CD4-positive, alpha-beta T cell treated with Interleukin-2 at 100 ng/mL for 4 hours (primary cell): ENCODE measurements at regions not wholly inside any gene's neighbourhood (a gene's known extent, or its start where the extent isn't known, plus 50 kb on each side); places are given as distances from the start of the nearest gene placed in this dataset.
A peak's percentile ranks its signal among the peaks of the same experiment; 100 is the strongest.
"Not testable (repeated sequence)": the region's sequence is repeated elsewhere in the genome, so short reads cannot be mapped to it uniquely, and the experiment has no call there.

Experiments used
- DNase-seq: peaks from one replicate; pipeline ENCODE4 v3.0.0-alpha.2; 2020; ENCODE audit warnings: low spot score

GRCh38 chr16:75780669-75781068 is 54.4 kb upstream of the CPHXL start:
- no peak for DNase-seq

GRCh38 chr16:75781683-75782343 is 55.5 kb upstream of the CPHXL start:
- no peak for DNase-seq

GRCh38 chr16:75787440-75787839 is 61.1 kb upstream of the CPHXL start:
- DNase-seq, result no peak

- peak; percentile 56 for DNase-seq
Measured at GRCh38 chr16:75789237-75789636, 62.9 kb upstream of the CPHXL start.

- DNase-seq, result no peak
Measured at GRCh38 chr16:75792771-75793492, 66.6 kb upstream of the CPHXL start.

GRCh38 chr16:75793641-75794040 is 67.4 kb upstream of the CPHXL start:
- no peak for DNase-seq

- DNase-seq, result no peak
Measured at GRCh38 chr16:75794426-75794825, 68.1 kb upstream of the CPHXL start.

- DNase-seq, result no peak
Measured at GRCh38 chr16:75798714-75799113, 72.4 kb upstream of the CPHXL start.

GRCh38 chr16:75801307-75801706 is 75.0 kb upstream of the CPHXL start:
- no peak for DNase-seq

- no peak for DNase-seq
Measured at GRCh38 chr16:75803753-75804152, 77.5 kb upstream of the CPHXL start.

- DNase-seq, result no peak
Measured at GRCh38 chr16:75804368-75804767, 78.1 kb upstream of the CPHXL start.

GRCh38 chr16:75805946-75806345 is 79.7 kb upstream of the CPHXL start:
- no peak for DNase-seq

GRCh38 chr16:75806487-75806886 is 80.2 kb upstream of the CPHXL start:
- DNase-seq, result no peak

GRCh38 chr16:75810342-75810741 is 84.1 kb upstream of the CPHXL start:
- DNase-seq, result no peak

- no peak for DNase-seq
Measured at GRCh38 chr16:75811020-75811634, 84.8 kb upstream of the CPHXL start.

- no peak for DNase-seq
Measured at GRCh38 chr16:75818491-75818890, 92.2 kb upstream of the CPHXL start.

- DNase-seq, result no peak
Measured at GRCh38 chr16:75820672-75821071, 94.4 kb upstream of the CPHXL start.

GRCh38 chr16:75821117-75821516 is 94.8 kb upstream of the CPHXL start:
- no peak for DNase-seq

GRCh38 chr16:75825750-75826149 is 99.5 kb upstream of the CPHXL start:
- DNase-seq, result not testable (repeated sequence)

- DNase-seq, result not testable (repeated sequence)
Measured at GRCh38 chr16:75827372-75828038, 101.2 kb upstream of the CPHXL start.

GRCh38 chr16:75833385-75833784 is 107.1 kb upstream of the CPHXL start:
- DNase-seq, result not testable (repeated sequence)

- no peak for DNase-seq
Measured at GRCh38 chr16:75836347-75837010, 110.2 kb upstream of the CPHXL start.
